HepG2 (cell line): ENCODE measurements at regions not wholly inside any gene's neighbourhood (a gene's known extent, or its start where the extent isn't known, plus 50 kb on each side); places are given as distances from the start of the nearest gene placed in this dataset.

Experiments
- ATAC-seq: fragments of 200-7000 bp; cut with Tn5 transposase; 3 replicates; pipeline ENCODE4 v1.9.1; 2020; ENCODE audit warnings: mild to moderate bottlenecking, moderate library complexity
- BruUV-seq: library from RNA; stranded (reverse); fragments of 400-500 nt; replicated peaks from 2 replicates; lab custom pipeline; 2021; lab: Mats Ljungman, UMichigan
- CTCF ChIA-PET: fragments of 300-600 bp; formaldehyde crosslinking; extraction: SDS; loops from one replicate; lab custom pipeline; 2021; ENCODE audit warnings: low total read pairs, inconsistent platforms, low intra/inter-chr PET ratio; lab: Yijun Ruan, JAX
- POLR2A ChIA-PET: fragments of 350-600 bp; sonication (Branson Sonifier 250); formaldehyde crosslinking; loops from one replicate; lab custom pipeline; 2020; ENCODE audit warnings: antibody characterized with exemption, inconsistent platforms; lab: Yijun Ruan, JAX
- DNase-seq: peaks from one replicate; pipeline ENCODE4 v3.0.0-alpha.2; 2015; ENCODE audit warnings: low spot score
- FAIRE-seq: peaks from 3 replicates; lab custom pipeline; 2011; peaks lifted over from hg19 to GRCh38; lab: Jason Lieb, UNC
- H2AFZ ChIP-seq: one replicate; pipeline ENCODE4 v1.6.1; 2011; ENCODE audit warnings: low read length, inconsistent platforms
- H3K27ac ChIP-seq: fragments of 300-600 bp; 3 replicates; pipeline ENCODE4 v1.8.0; 2011; ENCODE audit warnings: mixed run types, mild to moderate bottlenecking, mixed read lengths, low read length, inconsistent platforms; ENCODE audit not compliant: insufficient read depth; ENCODE audit errors: extremely low read length
- H3K27me3 ChIP-seq, 2 experiments: fragments of 200-600 bp in 1 of 2; 2 replicates in 1 of 2; 3 replicates in 1 of 2; pipeline versions ENCODE4 v1.6.0 to v1.8.0; 2011; ENCODE audit warnings: low read length in 2 of 2, mild to moderate bottlenecking in 2 of 2, moderate library complexity in 2 of 2, inconsistent platforms in 1 of 2; ENCODE audit not compliant: insufficient read depth in 2 of 2, control insufficient read depth in 1 of 2
- H3K36me3 ChIP-seq, 2 experiments: fragments of 200-600 bp in 1 of 2; replicated peaks in 1 of 2; 2 replicates in 1 of 2; 3 replicates in 1 of 2; pipeline versions ENCODE4 v1.5.1 to v1.8.0; 2011; ENCODE audit warnings: low read length in 2 of 2, inconsistent platforms in 1 of 2; ENCODE audit not compliant: insufficient read depth in 2 of 2, control insufficient read depth in 1 of 2
- H3K4me1 ChIP-seq: 2 replicates; pipeline ENCODE4 v1.5.1; 2012; ENCODE audit warnings: low read length, inconsistent platforms; ENCODE audit not compliant: insufficient read depth
- H3K4me2 ChIP-seq: 2 replicates; pipeline ENCODE4 v1.6.0; 2011; ENCODE audit warnings: low read depth, low read length, inconsistent platforms
- H3K4me3 ChIP-seq, 3 experiments: fragments of 200-600 bp in 1 of 3; sonication (generic), shearing (Covaris generic) in 1 of 3; replicated peaks in 1 of 3; 2 replicates each; pipeline ENCODE4 v1.5.1; 2011 to 2016; ENCODE audit warnings: low read length in 3 of 3, inconsistent platforms in 2 of 3, low read depth in 2 of 3, mild to moderate bottlenecking in 2 of 3, control low read depth in 1 of 3, mixed read lengths in 1 of 3; ENCODE audit not compliant: insufficient read depth in 1 of 3
- H3K79me2 ChIP-seq: one replicate; pipeline ENCODE4 v1.6.1; 2011; ENCODE audit warnings: low read length, inconsistent platforms; ENCODE audit not compliant: insufficient read depth
- H3K9ac ChIP-seq: 2 replicates; pipeline ENCODE4 v1.6.0; 2011; ENCODE audit warnings: mild to moderate bottlenecking, low read depth, low read length, inconsistent platforms; ENCODE audit not compliant: insufficient read depth
- H3K9me3 ChIP-seq: 2 replicates; pipeline ENCODE4 v1.5.1; 2012; ENCODE audit warnings: mild to moderate bottlenecking, low read length
- H4K20me1 ChIP-seq: 2 replicates; pipeline ENCODE4 v1.6.0; 2011; ENCODE audit warnings: inconsistent platforms, mild to moderate bottlenecking, low read length, moderate library complexity; ENCODE audit not compliant: insufficient read depth
- GTF2F1 ChIP-seq: fragments of 150-350 bp; IDR thresholded peaks from 2 replicates; pipeline ENCODE4 v1.6.1; 2014; ENCODE audit warnings: low read length
- HNF4A ChIP-seq: sonication (generic); formaldehyde crosslinking; IDR thresholded peaks from 2 replicates; pipeline ENCODE4 v1.4.0; 2020; ENCODE audit warnings: missing genetic modification reagents
- NR2F1 ChIP-seq, 2 experiments: fragments of 450-650 bp in 1 of 2; formaldehyde crosslinking in 1 of 2; IDR thresholded peaks; 2 replicates each; pipeline versions ENCODE4 v1.5.0 to v1.6.1; 2016 to 2020; ENCODE audit warnings: mild to moderate bottlenecking in 1 of 2, missing compliant biosample characterization in 1 of 2, missing genetic modification reagents in 1 of 2, moderate library complexity in 1 of 2
- NR2F6 ChIP-seq, 2 experiments: IDR thresholded peaks; 2 replicates each; pipeline ENCODE4 v1.6.1; 2016; ENCODE audit warnings: antibody characterized with exemption in 1 of 2, mild to moderate bottlenecking in 1 of 2
- PAF1 ChIP-seq: IDR thresholded peaks from 2 replicates; pipeline ENCODE4 v1.6.1; 2016; ENCODE audit warnings: missing genetic modification reagents, missing compliant biosample characterization
- RARA ChIP-seq: IDR thresholded peaks from 2 replicates; pipeline ENCODE4 v1.6.1; 2016; ENCODE audit warnings: missing genetic modification reagents, missing compliant biosample characterization
- TCF12 ChIP-seq, 2 experiments: fragments of 450-650 bp in 1 of 2; sonication (generic) in 1 of 2; formaldehyde crosslinking in 1 of 2; IDR thresholded peaks; 2 replicates each; pipeline versions ENCODE4 v1.6.1 to v1.8.0; 2017 to 2022; ENCODE audit warnings: antibody characterized with exemption in 1 of 2, mild to moderate bottlenecking in 1 of 2, missing genetic modification reagents in 1 of 2, moderate library complexity in 1 of 2
- TERF1 ChIP-seq: sonication (generic); formaldehyde crosslinking; IDR thresholded peaks from 2 replicates; pipeline ENCODE4 v1.8.0; 2022; ENCODE audit warnings: mild to moderate bottlenecking, missing genetic modification reagents, moderate library complexity
- THAP7 ChIP-seq: sonication (generic); formaldehyde crosslinking; IDR thresholded peaks from 2 replicates; pipeline ENCODE4 v1.8.1; 2023; ENCODE audit warnings: mild to moderate bottlenecking, missing genetic modification reagents
- TSC22D2 ChIP-seq: sonication (generic); formaldehyde crosslinking; IDR thresholded peaks from 2 replicates; pipeline ENCODE4 v1.5.1; 2020; ENCODE audit warnings: missing genetic modification reagents, mild to moderate bottlenecking, borderline replicate concordance
- ZBTB20 ChIP-seq: sonication (generic); formaldehyde crosslinking; IDR thresholded peaks from 2 replicates; pipeline ENCODE4 v1.8.1; 2023; ENCODE audit warnings: missing genetic modification reagents, low read depth, mild to moderate bottlenecking, borderline replicate concordance
- ZNF574 ChIP-seq: sonication (generic); formaldehyde crosslinking; IDR thresholded peaks from 2 replicates; pipeline ENCODE4 v1.4.0; 2020; ENCODE audit warnings: missing genetic modification reagents
- ZNF607 ChIP-seq: sonication (generic); formaldehyde crosslinking; IDR thresholded peaks from 2 replicates; pipeline ENCODE4 v1.5.1; 2020; ENCODE audit warnings: missing genetic modification reagents, mild to moderate bottlenecking, borderline replicate concordance
- ZNF670 ChIP-seq: sonication (generic); formaldehyde crosslinking; IDR thresholded peaks from 2 replicates; pipeline ENCODE4 v1.8.0; 2022; ENCODE audit warnings: mild to moderate bottlenecking, missing genetic modification reagents, borderline replicate concordance
- ZNF746 ChIP-seq: sonication (generic); formaldehyde crosslinking; IDR thresholded peaks from 2 replicates; pipeline ENCODE4 v1.8.0; 2022; ENCODE audit warnings: mild to moderate bottlenecking, missing genetic modification reagents
- ZNF775 ChIP-seq: sonication (generic); formaldehyde crosslinking; IDR thresholded peaks from 2 replicates; pipeline ENCODE4 v1.4.0; 2020; ENCODE audit warnings: missing genetic modification reagents, mild to moderate bottlenecking, moderate library complexity, borderline replicate concordance
- ZNF776 ChIP-seq: sonication (generic); formaldehyde crosslinking; IDR thresholded peaks from 2 replicates; pipeline ENCODE4 v1.4.0; 2020; ENCODE audit warnings: mild to moderate bottlenecking, missing genetic modification reagents
- WGBS: methylation state at CpG from one replicate; pipeline ENCODE4 v1.1.6; 2017; ENCODE audit warnings: low lambda C conversion rate; 5-methylcytosine and 5-hydroxymethylcytosine counted together
- in situ Hi-C: cut with HindIII; loops from 2 replicates; pipeline ENCODE4 v1.10.0; 2017; ENCODE audit warnings: low pct_unique_long_range_greater_than_20kb; ENCODE audit not compliant: extremely low pct_ligation_motif_present
- intact Hi-C: fragments of 100-400 bp; cut with micrococcal nuclease; formaldehyde crosslinking; loops from one replicate; pipeline ENCODE4 v1.10.0; 2022; ENCODE audit not compliant: unreplicated experiment
- TF ChIP-seq, protein P1 (sequence below): sonication (generic); formaldehyde crosslinking; IDR thresholded peaks from 2 replicates; pipeline ENCODE4 v1.8.0; 2022; ENCODE audit warnings: missing genetic modification reagents, mild to moderate bottlenecking, borderline replicate concordance
- TF ChIP-seq, protein P2 (sequence below): sonication (generic); formaldehyde crosslinking; IDR thresholded peaks from 2 replicates; pipeline ENCODE4 v1.5.1; 2020; ENCODE audit warnings: mild to moderate bottlenecking, missing genetic modification reagents, moderate library complexity

- POLR2A ChIA-PET, result no interaction called here
- no peak for DNase-seq
- peaks cover 32% of the 10 kb centered on the region for H3K9me3 ChIP-seq
- in situ Hi-C loops, result no loop called here
- H3K4me1 ChIP-seq, result no peaks in the 10 kb centered on the region
- no TSS peak for BruUV-seq
- no peak overlapping the region for H2AFZ ChIP-seq
- H3K27me3 ChIP-seq, result no peaks in the 10 kb centered on the region
- no peaks in the 10 kb centered on the region for H3K79me2 ChIP-seq
- no peaks in the 10 kb centered on the region for H4K20me1 ChIP-seq
- no peaks in the 10 kb centered on the region for H3K36me3 ChIP-seq
- CTCF ChIA-PET, result no interaction called here
- ATAC-seq, result no peak
- FAIRE-seq, result no peak
- no peak overlapping the region for H3K27ac ChIP-seq
- TF ChIP-seq THAP7 (CRISPR knock-in tag), result no peak
- TF ChIP-seq, protein P1, sequence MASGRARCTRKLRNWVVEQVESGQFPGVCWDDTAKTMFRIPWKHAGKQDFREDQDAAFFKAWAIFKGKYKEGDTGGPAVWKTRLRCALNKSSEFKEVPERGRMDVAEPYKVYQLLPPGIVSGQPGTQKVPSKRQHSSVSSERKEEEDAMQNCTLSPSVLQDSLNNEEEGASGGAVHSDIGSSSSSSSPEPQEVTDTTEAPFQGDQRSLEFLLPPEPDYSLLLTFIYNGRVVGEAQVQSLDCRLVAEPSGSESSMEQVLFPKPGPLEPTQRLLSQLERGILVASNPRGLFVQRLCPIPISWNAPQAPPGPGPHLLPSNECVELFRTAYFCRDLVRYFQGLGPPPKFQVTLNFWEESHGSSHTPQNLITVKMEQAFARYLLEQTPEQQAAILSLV (CRISPR knock-in tag), result no peak
- no peak for TF ChIP-seq ZNF670 (CRISPR knock-in tag)
- TF ChIP-seq TSC22D2, result no peak
- no peak for TF ChIP-seq ZNF607 (CRISPR knock-in tag)
- no peak for TF ChIP-seq ZNF775 (CRISPR knock-in tag)
- TF ChIP-seq, protein P2, sequence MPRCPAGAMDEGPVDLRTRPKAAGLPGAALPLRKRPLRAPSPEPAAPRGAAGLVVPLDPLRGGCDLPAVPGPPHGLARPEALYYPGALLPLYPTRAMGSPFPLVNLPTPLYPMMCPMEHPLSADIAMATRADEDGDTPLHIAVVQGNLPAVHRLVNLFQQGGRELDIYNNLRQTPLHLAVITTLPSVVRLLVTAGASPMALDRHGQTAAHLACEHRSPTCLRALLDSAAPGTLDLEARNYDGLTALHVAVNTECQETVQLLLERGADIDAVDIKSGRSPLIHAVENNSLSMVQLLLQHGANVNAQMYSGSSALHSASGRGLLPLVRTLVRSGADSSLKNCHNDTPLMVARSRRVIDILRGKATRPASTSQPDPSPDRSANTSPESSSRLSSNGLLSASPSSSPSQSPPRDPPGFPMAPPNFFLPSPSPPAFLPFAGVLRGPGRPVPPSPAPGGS (CRISPR knock-in tag), result no peak
- no peak for TF ChIP-seq TERF1 (CRISPR knock-in tag)
- TF ChIP-seq ZNF776 (CRISPR knock-in tag), result no peak
- TF ChIP-seq GTF2F1, result no peak
- no peak for TF ChIP-seq NR2F6 (IDR thresholded peaks at IDR 0.05)
- TF ChIP-seq NR2F6 (CRISPR knock-in tag; IDR thresholded peaks at IDR 0.05), result no peak
- TF ChIP-seq PAF1 (CRISPR knock-in tag), result no peak
- TF ChIP-seq ZNF574 (CRISPR knock-in tag), result no peak
- no peak for TF ChIP-seq TCF12 (IDR thresholded peaks at IDR 0.05)
- no peak for TF ChIP-seq TCF12 (CRISPR knock-in tag; IDR thresholded peaks at IDR 0.05)
- TF ChIP-seq NR2F1 (CRISPR knock-in tag; IDR thresholded peaks at IDR 0.05), result no peak
- TF ChIP-seq ZNF746, result no peak
- TF ChIP-seq HNF4A (CRISPR knock-in tag), result no peak
- TF ChIP-seq RARA (CRISPR knock-in tag), result no peak
- TF ChIP-seq ZBTB20 (CRISPR knock-in tag), result no peak
- no peak overlapping the region for H3K9ac ChIP-seq
- no peak overlapping the region for H3K4me3 ChIP-seq
- intact Hi-C loops, result no loop called here
- WGBS, result 0% methylated on average over 1 of the region's 1 CpG
- no peak overlapping the region for H3K4me2 ChIP-seq
Measured at GRCh38 chr10:105729428-105729827, 1088.3 kb downstream of the SORCS3 start.
